Kidney capillary endothelial cell (primary cell): ENCODE measurements at regions not wholly inside any gene's neighbourhood (a gene's known extent, or its start where the extent isn't known, plus 50 kb on each side); places are given as distances from the start of the nearest gene placed in this dataset.

Source experiments
- DNase-seq: peaks from one replicate; pipeline ENCODE4 v3.0.0-alpha.2; 2018; ENCODE audit warnings: low spot score

GRCh38 chr14:97443412-97443811, 646.2 kb downstream of the VRK1 start:
- no peak for DNase-seq

GRCh38 chr14:97444248-97444647, 647.1 kb downstream of the VRK1 start:
- no peak for DNase-seq

- no peak for DNase-seq
Measured at GRCh38 chr14:97445367-97445766, 648.2 kb downstream of the VRK1 start.

GRCh38 chr14:97446087-97446486, 648.9 kb downstream of the VRK1 start:
- DNase-seq, result no peak

- DNase-seq, result no peak
Measured at GRCh38 chr14:97452314-97452713, 655.1 kb downstream of the VRK1 start.

- DNase-seq, result no peak
Measured at GRCh38 chr14:97453991-97454390, 656.8 kb downstream of the VRK1 start.

- DNase-seq, result no peak
Measured at GRCh38 chr14:97456462-97456861, 659.3 kb downstream of the VRK1 start.

GRCh38 chr14:97456958-97457357, 659.8 kb downstream of the VRK1 start:
- DNase-seq, result no peak

- DNase-seq, result no peak
Measured at GRCh38 chr14:97457575-97458085, 660.4 kb downstream of the VRK1 start.

- DNase-seq, result no peak
Measured at GRCh38 chr14:97458255-97458654, 661.1 kb downstream of the VRK1 start.

GRCh38 chr14:97458661-97459579, 661.7 kb downstream of the VRK1 start:
- DNase-seq, result no peak

- no peak for DNase-seq
Measured at GRCh38 chr14:97462081-97462480, 664.9 kb downstream of the VRK1 start.

GRCh38 chr14:97468220-97468619, 671.0 kb downstream of the VRK1 start:
- no peak for DNase-seq

- no peak for DNase-seq
Measured at GRCh38 chr14:97477353-97477752, 680.2 kb downstream of the VRK1 start.

- DNase-seq, result no peak
Measured at GRCh38 chr14:97485201-97485600, 688.0 kb downstream of the VRK1 start.

- no peak for DNase-seq
Measured at GRCh38 chr14:97486601-97487120, 689.5 kb downstream of the VRK1 start.

- DNase-seq, result no peak
Measured at GRCh38 chr14:97489750-97490149, 692.6 kb downstream of the VRK1 start.

- DNase-seq, result no peak
Measured at GRCh38 chr14:97490521-97491070, 693.4 kb downstream of the VRK1 start.

- no peak for DNase-seq
Measured at GRCh38 chr14:97491697-97492096, 694.5 kb downstream of the VRK1 start.

GRCh38 chr14:97499790-97500481, 702.8 kb downstream of the VRK1 start:
- no peak for DNase-seq

- DNase-seq, result no peak
Measured at GRCh38 chr14:97506626-97507025, 709.4 kb downstream of the VRK1 start.

GRCh38 chr14:97513891-97514290, 716.7 kb downstream of the VRK1 start:
- DNase-seq, result no peak
